Uterus (tissue), 3 donors: ENCODE measurements at regions not wholly inside any gene's neighbourhood (a gene's known extent, or its start where the extent isn't known, plus 50 kb on each side); places are given as distances from the start of the nearest gene placed in this dataset.
A peak's percentile ranks its signal among the peaks of the same experiment; 100 is the strongest.

ENCODE experiments used
- DNase-seq, 2 donors: peaks; one replicate each; pipeline ENCODE4 v3.0.0-alpha.2; 2019 to 2020
- H3K27ac ChIP-seq, 2 donors: fragments of 200-600 bp; sonication (generic); 1 replicate in 1 of 2; 2 replicates in 1 of 2; pipeline ENCODE4 v1.5.1; 2016 to 2018
- H3K27me3 ChIP-seq, 2 donors: fragments of 200-600 bp; sonication (generic); one replicate each; pipeline ENCODE4 v1.5.1; 2018 to 2019; ENCODE audit warnings: control low read depth in 1 of 2
- H3K36me3 ChIP-seq, 2 donors: fragments of 200-600 bp; sonication (generic); one replicate each; pipeline ENCODE4 v1.5.1; 2019; ENCODE audit warnings: control low read depth in 1 of 2
- H3K4me1 ChIP-seq, 2 donors: fragments of 200-600 bp; sonication (generic); one replicate each; pipeline ENCODE4 v1.5.1; 2018 to 2019; ENCODE audit warnings: control low read depth in 1 of 2
- H3K4me3 ChIP-seq, 2 donors: fragments of 200-600 bp; sonication (generic); 1 replicate in 1 of 2; 2 replicates in 1 of 2; pipeline ENCODE4 v1.5.1; 2018 to 2019; ENCODE audit warnings: mild to moderate bottlenecking in 1 of 2
- H3K9me3 ChIP-seq, 2 donors: fragments of 200-600 bp; sonication (generic); one replicate each; pipeline ENCODE4 v1.5.1; 2019; ENCODE audit warnings: control low read depth in 1 of 2
- POLR2A ChIP-seq, 2 donors: fragments of 450-650 bp; IDR thresholded peaks; one replicate each; pipeline ENCODE4 v1.6.1; 2016; ENCODE audit warnings: antibody characterized with exemption in 2 of 2, mild to moderate bottlenecking in 1 of 2, moderate library complexity in 1 of 2
- intact Hi-C: fragments of 100-400 bp; cut with DNase I; formaldehyde crosslinking; loops from one replicate; pipeline ENCODE4 v1.15.1; 2023; ENCODE audit warnings: low total_unique reads
- TF ChIP-seq, protein P1 (sequence below), 4 experiments: fragments of 200-600 bp in 2 of 4; fragments of 450-650 bp in 2 of 4; sonication (generic) in 2 of 4; IDR thresholded peaks; one replicate each; pipeline ENCODE4 v1.5.1; 2016 to 2019; ENCODE audit warnings: antibody characterized with exemption in 4 of 4, mild to moderate bottlenecking in 2 of 4, moderate library complexity in 1 of 4
- donor health status: DM: yes; HTN: yes; CAD: no.

DNA sequence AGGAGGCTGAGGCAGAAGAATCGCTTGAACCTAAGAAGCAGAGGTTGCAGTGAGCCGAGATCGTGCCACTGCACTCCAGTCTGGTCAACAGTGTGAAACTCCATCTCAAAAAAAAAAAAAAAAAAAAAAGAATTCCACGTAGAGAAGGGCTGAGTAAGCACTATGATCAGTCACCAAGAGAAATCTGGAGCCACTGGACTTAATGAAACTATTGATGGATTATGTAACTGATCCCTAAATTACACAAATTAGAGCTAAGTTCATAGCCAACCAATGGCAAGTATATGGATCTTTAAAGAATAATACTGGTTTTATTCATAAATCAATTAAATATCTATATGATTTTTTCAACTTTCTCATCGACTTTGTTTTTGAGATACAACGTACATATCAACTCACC, 72.2 kb upstream of the ABLIM1 start:
- TF ChIP-seq, protein P1, sequence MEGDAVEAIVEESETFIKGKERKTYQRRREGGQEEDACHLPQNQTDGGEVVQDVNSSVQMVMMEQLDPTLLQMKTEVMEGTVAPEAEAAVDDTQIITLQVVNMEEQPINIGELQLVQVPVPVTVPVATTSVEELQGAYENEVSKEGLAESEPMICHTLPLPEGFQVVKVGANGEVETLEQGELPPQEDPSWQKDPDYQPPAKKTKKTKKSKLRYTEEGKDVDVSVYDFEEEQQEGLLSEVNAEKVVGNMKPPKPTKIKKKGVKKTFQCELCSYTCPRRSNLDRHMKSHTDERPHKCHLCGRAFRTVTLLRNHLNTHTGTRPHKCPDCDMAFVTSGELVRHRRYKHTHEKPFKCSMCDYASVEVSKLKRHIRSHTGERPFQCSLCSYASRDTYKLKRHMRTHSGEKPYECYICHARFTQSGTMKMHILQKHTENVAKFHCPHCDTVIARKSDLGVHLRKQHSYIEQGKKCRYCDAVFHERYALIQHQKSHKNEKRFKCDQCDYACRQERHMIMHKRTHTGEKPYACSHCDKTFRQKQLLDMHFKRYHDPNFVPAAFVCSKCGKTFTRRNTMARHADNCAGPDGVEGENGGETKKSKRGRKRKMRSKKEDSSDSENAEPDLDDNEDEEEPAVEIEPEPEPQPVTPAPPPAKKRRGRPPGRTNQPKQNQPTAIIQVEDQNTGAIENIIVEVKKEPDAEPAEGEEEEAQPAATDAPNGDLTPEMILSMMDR (IDR thresholded peaks at IDR 0.05) = no peak
- TF ChIP-seq POLR2A (IDR thresholded peaks at IDR 0.05) = no peak
- DNase-seq = no peak
- no peaks in the 10 kb centered on the region for H3K27me3 ChIP-seq
- H3K4me1 ChIP-seq = no peaks in the 10 kb centered on the region
- intact Hi-C loops = no loop called here
- no peaks in the 10 kb centered on the region for H3K36me3 ChIP-seq
- H3K27ac ChIP-seq = no peak overlapping the region
- no peaks in the 10 kb centered on the region for H3K9me3 ChIP-seq
- no peak overlapping the region for H3K4me3 ChIP-seq

DNA sequence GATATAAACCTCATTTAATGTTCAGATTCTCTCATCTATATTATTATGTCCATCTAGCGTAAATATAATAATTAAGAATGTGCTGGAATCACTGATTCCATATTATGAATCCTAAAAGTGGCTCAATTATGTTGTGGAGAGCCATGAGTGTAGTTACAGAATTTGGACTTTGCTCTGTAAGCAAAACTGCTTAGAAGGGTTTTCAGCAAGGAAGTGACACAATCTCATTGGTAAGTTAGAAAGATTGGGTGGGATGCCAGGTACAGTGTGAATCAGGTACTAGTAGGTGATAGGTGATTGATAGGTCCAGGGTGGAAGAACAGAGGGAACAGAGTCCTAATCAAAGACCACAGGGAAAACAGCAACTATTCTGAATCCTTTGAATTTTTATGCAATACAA, 74.9 kb upstream of the ABLIM1 start:
- TF ChIP-seq POLR2A (IDR thresholded peaks at IDR 0.05) = no peak
- TF ChIP-seq, protein P1 (IDR thresholded peaks at IDR 0.05) = no peak
- Histone ChIP-seq H3K27ac (no peak overlapping the region), H3K9me3 (no peaks in the 10 kb centered on the region), H3K4me3 (no peak overlapping the region), H3K27me3 (no peaks in the 10 kb centered on the region), H3K4me1 (no peaks in the 10 kb centered on the region), H3K36me3 (no peaks in the 10 kb centered on the region)
- no peak for DNase-seq
- intact Hi-C loops = no loop called here

DNA sequence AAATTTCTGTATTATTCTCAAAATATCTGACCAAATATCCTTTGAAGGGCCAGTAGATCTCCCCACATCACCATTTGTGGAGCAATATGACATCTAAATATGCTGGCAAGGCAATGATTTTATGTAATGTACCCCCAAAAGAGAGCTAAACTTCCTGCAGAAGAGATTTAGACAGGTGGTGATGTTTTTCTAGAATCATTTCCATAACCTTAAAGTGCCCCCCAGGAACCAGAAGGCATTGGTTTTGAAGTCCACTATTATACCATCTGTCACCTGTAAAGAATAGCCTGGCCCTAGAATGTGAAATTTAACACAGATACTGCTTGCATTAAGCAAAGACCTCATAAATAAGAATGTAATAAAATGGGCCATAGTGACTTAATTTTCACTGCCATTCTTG, 77.9 kb upstream of the ABLIM1 start:
- H3K4me1 ChIP-seq = no peaks in the 10 kb centered on the region
- H3K27ac ChIP-seq = no peak overlapping the region
- no peak for TF ChIP-seq POLR2A (IDR thresholded peaks at IDR 0.05)
- TF ChIP-seq, protein P1 (IDR thresholded peaks at IDR 0.05) = no peak

DNA sequence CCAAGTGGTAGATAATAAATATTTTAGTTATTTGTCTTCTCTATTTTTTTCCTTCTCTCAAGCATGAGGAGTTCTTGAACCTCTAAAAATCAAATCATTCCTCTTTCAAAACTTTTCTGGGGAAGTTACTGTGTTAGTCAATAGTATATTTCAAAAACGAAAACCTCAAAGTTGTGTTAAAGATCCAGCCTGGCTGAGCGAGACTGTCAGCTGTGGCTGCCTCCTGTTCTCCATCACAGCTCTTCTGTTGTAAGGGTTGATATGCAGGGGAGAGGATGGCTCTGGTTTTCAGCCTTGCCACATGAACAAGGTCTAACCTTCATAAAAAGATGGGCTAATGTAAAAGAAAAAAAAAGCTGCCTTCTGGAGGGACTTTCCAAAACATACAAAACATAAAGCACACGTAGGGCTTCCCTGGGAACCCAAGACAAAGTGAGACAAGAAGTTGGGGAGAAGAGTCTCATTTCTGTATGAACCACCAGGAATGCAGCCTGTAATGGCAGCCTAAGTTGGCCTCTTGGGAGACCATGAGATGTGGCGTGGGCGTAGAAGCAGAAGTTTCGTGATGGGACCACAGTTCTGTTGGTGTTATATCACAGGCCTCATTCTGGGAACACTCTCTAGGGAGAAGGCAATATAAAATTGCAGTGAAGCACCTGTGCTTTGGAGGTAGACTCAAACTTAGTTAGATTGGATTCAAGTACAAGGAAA, 77.9 kb upstream of the FHIP2A start:
- peak overlapping the region; percentile 62 to 77 for H3K27ac ChIP-seq
- intact Hi-C loops = no loop called here

More for the DNA sequence above, 77.9 kb upstream of the ABLIM1 start:
- Histone ChIP-seq H3K9me3 (no peaks in the 10 kb centered on the region), H3K4me3 (no peak overlapping the region), H3K36me3 (no peaks in the 10 kb centered on the region), H3K27me3 (no peaks in the 10 kb centered on the region)
- intact Hi-C loops = no loop called here
- no peak for DNase-seq

DNA sequence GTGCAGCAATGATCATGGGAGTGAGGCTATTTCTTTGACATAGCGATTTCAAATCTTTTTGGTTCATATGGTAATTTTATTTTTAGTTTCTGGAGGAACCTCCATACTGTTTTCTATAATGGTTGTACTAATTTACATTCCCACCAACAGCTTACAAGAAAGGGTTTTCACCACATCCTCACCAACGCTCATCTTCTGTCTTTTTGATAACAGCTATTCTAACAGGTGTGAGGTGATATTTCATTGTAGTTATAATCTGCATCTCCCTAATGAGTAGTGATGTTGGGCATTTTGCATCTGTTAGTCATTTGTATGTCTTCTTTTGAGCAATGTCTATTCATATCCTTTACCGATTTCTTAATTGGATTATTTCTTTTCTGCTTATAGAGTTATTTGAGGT, 75.0 kb upstream of the FHIP2A start:
- Histone ChIP-seq H3K27me3 (no peaks in the 10 kb centered on the region), H3K4me3 (no peak overlapping the region), H3K4me1 (peaks cover 0 to 4% of the 10 kb centered on the region in 2 donors), H3K36me3 (no peaks in the 10 kb centered on the region), H3K9me3 (no peaks in the 10 kb centered on the region), H3K27ac (no peak overlapping the region)
- intact Hi-C loops = no loop called here
- no peak for DNase-seq
- TF ChIP-seq POLR2A (IDR thresholded peaks at IDR 0.05) = no peak
- TF ChIP-seq, protein P1 (IDR thresholded peaks at IDR 0.05) = no peak

More for the DNA sequence above, 77.9 kb upstream of the FHIP2A start:
- no peaks in the 10 kb centered on the region for H3K9me3 ChIP-seq
- DNase-seq = no peak
- peaks cover 0 to under 1% of the 10 kb centered on the region in 2 donors for H3K4me1 ChIP-seq
- TF ChIP-seq, protein P1 (IDR thresholded peaks at IDR 0.05) = no peak
- no peak for TF ChIP-seq POLR2A (IDR thresholded peaks at IDR 0.05)
- H3K36me3 ChIP-seq = no peaks in the 10 kb centered on the region
- no peaks in the 10 kb centered on the region for H3K27me3 ChIP-seq
- no peak overlapping the region for H3K4me3 ChIP-seq
